Right renal pelvis (tissue), 4 donors: ENCODE measurements at regions not wholly inside any gene's neighbourhood (a gene's known extent, or its start where the extent isn't known, plus 50 kb on each side); places are given as distances from the start of the nearest gene placed in this dataset.

ENCODE experiments used
- DNase-seq, 4 donors: peaks; one replicate each; pipeline ENCODE4 v3.0.0-alpha.2; 2013; ENCODE audit warnings: low read depth in 4 of 4, low spot score in 3 of 4, missing footprints in 1 of 4

DNA sequence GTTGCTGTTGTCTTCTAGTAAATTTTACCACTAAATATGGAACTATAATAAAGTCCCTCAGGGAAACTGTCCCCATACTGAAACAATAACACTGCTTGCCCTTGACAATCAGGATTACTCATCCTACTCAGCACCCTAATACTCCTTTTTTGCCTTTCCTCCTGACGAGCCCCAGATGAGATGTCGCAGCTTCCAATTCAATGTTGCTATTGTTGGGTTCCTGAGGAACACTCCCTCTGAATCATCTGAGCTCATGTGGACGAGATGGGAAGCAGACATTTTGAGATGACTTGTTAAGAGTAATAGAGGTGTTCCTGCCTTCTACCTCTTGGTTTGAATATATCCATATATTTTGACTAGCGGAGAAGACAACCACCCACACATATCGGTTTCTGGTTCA lies 187.8 kb upstream of the FAM98A start:
- no peak for DNase-seq

DNA sequence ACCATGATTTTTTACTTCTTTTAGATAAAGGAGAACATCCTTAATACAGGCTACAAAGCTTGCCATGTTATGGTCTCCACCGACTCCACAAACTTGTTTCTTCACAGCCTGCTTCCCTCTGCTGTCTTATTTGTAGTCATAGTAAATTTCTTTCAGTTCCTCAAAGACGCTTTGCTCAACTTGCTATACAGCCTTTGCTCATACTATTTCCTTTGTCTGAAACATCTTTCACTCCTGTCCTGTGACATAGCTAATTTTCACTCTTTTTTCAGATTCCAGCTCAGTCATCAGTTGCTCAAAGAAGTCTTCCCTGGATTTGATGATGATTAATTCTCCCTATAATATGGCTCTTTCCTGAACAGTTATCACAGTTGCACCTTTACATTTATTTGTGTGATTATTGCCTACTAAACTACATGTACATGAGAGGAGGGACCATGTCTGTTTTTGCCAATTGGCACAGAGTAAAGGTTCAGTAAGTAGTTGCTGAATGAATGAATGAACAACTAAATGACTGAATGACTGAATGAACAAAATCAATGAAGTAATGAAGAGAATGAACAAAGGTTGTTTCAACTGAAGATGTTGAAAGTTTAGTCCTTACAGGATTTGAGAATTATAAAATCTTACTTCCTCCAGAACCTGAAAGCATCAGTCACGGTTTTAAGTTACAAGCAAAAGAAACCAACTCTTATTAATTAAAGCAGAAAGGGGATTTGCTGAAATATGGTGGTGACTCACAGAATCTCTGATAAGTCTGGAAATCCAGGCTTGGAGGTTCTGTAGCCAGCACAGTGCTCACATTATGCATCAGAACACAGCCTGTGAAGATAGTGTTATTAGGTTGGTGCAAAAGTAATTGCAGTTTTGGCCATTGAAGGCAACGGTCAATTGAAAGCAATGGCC lies 186.4 kb upstream of the FAM98A start:
- DNase-seq, result no peak

DNA sequence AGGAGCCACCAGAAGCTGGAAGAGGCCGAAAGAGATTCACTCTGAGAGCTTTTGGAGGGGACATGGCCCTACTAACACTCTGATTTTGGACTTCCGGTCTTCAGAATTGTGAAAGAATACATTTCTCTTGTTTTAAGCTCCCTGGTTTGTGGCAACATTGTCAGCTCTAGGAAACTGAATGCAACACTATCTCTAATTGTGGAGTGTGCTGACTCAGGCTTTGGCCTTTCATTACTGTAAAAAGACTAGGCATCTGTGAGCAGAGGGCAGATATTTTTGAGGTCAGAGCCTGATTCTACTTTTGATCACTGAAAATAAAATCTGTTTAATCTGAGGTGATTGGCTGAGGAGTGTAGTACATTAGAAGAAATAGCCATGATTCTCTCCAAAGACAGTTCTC lies 185.4 kb upstream of the FAM98A start:
- no peak for DNase-seq

DNA sequence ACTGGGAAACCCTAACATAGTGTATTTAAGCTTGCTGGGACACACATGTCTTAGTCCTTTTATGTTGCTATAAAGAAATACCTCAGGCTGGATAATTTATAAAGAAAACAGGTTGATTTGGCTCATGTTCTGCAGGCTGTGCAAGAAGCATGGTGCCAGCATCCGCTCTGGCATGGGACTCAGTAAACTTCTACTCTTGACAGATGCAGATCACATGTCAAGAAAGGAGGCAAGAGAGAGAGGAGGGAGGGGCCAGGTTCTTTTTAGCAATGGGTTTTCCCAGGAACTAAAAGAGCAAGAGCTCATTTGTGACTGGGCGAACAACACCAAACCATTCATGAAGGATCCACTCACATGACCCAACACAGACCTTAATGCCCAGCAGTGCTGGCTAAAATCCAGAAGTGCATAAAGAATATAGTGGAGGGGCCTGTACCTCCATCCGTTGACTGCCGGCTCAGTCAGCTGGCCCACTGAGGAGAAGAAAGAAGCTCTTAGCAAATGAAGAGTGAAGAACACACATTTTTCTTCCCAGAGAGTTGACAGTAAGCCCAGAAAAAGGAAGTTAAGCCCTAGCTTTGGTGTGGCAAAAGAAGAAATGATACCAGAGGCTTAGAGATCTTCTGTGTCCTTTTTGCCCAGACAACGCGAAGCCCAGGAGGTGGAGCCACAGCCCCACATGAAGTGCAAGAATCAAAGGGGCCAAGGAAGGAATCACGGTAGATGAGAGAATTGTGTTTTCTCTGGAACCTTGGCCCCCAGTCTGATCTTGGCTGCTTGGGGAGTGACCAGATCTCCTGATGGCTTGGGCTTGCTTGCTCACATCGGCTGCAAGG lies 183.5 kb upstream of the FAM98A start:
- no peak for DNase-seq

GRCh38 chr2:33777786-33778185 lies 178.7 kb upstream of the FAM98A start:
- DNase-seq, result no peak

DNA sequence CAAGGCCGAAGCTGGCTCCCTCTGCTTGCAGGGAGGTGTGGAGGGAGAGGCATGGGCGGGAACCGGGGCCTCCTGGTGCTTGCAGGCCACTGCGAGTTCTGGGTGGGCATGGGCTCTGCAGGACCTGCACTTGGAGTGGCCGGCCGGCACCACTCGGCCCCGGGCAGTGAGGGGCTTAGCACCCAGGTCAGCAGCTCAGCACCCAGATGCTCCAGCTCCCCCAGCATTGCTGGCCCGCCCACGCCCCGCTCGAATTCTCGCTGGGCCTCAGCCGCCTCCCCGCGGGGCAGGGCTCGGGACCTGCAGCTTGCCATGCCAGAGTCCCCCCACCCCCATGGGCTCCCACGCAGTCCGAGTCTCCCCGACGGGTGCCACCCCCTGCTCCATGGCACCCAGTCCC lies 176.2 kb upstream of the FAM98A start:
- no peak for DNase-seq

DNA sequence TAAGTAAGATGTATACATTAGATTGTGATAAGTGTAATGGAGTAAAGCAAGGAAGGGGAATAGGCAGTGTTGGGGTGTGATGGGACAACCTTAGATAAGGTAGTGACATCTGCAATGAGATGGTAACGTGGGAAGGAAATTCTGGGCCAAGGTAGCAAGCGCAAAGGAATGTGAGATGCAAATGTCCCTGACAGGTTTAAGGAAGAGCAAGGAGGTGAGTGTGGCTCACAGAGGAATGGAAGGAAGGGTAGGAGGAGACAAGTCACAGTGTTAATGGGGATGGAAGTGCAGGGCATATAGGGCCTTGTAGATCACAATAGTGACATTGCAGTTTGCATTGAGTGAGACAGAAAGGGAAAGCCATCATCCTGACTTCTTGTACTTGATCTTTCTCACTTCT lies 170.9 kb upstream of the FAM98A start:
- no peak for DNase-seq

- no peak for DNase-seq
These were observed 167.1 kb upstream of the FAM98A start for GRCh38 chr2:33766175-33766574.

GRCh38 chr2:33765122-33765521 lies 166.0 kb upstream of the FAM98A start:
- peak in 2 of 4 donors; percentile 5 to 22 for DNase-seq

- no peak for DNase-seq
These were observed 165.5 kb upstream of the FAM98A start for GRCh38 chr2:33764551-33764950.

GRCh38 chr2:33763671-33764310 lies 164.7 kb upstream of the FAM98A start:
- no peak for DNase-seq

DNA sequence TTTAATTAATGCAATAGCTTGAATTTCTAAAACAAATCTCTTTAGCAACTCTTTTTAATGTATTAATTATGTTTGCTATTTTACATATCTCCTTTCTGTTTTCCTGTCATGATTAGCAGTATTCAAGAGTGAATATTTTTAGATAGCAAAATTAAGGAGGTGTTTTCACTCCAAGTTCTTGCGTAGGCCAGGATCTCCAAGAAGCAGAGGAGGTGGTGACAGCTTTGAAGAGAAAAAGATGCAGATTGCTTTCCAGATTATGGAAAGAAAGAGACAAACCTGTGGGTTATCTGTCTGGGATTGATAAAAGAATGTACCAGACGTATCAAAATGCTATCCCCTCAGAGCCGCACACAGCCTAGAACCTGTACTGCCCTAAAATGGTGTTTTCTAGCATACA lies 163.5 kb upstream of the FAM98A start:
- no peak for DNase-seq

DNA sequence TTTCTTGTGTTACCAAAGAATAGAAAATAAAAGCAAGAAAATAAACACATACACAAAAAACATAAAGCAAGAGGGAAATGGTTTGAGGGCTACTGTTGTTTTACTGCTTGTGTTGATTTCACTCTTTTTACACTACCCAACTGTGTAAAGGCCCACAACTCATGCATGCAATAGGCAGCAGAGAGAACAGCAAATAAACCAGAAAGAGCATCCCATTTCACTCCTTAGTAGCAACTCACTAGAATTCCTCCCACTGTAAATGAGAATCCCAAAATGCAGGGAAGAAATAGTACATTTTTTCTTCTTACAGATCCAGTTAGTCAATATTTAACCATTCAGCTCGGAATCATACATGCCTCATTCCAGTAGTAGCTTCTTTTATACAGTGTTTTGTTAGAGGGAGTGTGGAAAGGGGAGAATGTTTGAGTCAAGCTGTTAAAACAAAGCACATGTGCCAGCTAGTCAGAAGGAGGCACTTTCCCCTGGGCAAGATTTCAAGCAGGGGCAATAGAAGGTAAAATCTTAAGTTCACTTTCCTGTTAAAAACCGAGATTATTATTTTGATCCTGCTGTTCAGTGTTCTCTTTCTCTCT lies 147.2 kb upstream of the FAM98A start:
- DNase-seq, result no peak

DNA sequence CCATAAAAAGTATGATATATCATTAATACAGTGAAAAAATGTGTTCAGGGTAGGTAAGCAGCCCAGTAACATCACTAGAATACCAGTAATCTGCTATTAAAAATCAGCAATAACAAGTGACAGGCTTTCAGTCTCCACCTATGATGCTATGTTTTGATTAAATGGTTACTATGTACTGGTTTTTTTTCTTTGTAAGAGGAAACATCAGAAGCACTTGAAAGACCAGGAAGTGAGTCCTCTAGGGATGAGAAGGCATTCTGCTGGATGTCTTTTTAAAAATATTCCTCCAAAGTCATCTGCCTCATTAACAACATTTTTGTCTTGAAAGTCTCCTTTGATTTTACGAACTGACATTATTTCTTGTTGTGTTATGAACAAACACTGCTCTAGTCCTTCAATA lies 136.0 kb upstream of the FAM98A start:
- no peak for DNase-seq

DNA sequence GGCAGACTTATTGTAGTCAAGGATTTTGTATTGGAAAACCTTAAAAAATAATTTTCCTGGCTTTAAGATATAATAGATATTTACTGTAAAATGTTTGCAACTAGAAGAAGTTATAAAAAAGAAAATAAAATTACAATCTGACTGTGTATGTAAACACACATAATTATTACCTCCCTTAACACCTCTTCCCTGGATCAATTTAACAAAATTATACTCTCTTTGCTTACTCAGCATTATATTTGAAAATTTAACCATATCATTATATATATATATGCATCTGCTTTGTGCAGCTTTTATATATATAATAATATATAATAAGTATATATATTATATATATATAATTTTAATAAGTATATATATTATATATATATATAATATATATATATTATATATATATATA lies 131.7 kb upstream of the FAM98A start:
- no peak for DNase-seq

- DNase-seq, result no peak
These were observed 131.1 kb upstream of the FAM98A start for GRCh38 chr2:33730193-33730592.

DNA sequence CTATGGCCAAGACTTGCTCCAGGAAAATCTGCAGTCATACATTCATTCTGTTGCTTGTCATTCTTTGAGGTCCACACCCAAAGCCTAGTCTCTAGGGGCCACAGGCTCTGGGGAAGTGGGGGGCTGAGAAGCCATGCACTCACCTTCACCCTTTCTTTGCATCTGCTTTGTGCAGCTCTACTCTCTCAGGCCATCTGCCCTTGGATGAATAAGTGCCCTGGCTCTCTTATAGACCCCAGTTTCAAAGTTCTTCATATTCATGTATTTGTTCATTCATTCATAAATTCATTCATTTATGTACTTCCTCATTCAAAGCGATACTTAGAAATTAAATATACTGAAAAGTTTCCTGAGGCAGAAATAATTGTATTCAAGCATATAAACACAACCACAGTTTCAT lies 130.3 kb upstream of the FAM98A start:
- DNase-seq, result no peak

DNA sequence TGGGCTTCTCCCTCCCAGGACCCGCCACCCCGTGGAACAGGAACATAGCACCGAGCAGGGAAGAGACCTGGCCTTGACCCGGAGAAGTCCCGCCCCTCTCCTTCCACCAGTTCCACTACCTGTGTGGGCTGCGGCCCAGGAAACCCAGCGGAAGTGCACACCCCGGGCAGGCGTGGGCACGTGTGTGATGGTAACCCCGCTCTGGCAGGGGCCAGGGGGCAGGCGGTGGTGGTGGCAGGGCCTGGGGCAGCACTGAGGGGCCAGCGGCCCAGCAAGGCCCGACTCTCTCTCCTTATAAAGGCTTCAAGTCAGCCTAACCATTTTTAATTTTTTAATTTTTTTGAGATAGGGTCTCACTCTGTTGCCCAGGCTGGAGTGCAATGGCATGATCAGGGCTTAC lies 129.0 kb upstream of the FAM98A start:
- DNase-seq, result no peak

DNA sequence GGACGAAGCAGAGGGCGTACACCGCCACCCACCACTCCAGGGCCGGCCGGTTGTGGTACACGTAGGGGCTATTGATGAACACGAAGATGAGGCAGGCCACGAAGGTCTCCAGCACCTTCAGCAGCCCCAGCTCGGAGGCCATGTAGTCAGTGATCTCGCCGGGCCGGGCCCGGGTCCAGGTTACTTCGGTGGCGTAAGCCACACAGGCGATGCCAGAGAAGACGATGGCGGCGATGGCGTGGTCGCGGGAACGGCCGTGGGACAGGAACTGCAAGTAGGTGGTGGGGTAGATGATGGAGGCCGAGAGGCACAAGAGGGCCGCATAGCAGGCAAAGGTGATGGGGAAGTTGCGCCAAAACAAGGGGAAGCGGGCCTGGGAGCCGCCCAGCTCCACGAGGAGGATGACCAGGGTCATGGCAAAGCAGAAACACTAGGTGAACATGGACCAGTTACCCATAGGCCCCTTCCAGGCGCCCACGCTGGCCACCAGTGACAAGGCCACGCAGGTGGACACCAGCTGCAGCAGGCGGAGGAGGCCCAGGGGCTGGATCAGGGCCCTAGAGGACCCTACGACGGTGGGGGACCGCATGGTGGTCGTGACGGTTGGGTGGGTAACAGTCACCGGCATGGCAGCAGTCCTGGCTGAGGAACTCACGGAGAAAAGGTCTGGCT lies 128.4 kb upstream of the FAM98A start:
- DNase-seq, result no peak

DNA sequence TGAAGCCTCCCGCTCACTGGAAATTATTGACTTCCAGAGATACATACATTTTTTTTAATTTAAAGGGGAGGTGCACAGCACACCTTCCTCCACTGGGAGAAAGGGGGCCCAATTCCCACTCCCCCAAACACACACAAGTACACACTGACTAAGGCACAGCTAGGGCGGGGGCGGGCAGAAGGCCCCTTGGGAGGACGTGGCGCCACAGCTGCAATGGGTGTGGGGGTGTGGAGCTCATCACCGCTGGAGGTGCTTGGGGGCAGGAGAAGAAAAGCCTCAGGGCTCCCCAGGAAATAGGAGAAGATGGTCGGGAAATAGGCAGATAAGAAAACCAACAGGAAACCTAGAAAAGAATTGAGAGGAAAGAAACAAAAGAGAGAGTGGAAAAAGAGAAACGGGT lies 127.3 kb upstream of the FAM98A start:
- DNase-seq, result no peak
